ENCODE measurements at regions not wholly inside any gene's neighbourhood (a gene's known extent, or its start where the extent isn't known, plus 50 kb on each side); places are given as distances from the start of the nearest gene placed in this dataset.

DNA sequence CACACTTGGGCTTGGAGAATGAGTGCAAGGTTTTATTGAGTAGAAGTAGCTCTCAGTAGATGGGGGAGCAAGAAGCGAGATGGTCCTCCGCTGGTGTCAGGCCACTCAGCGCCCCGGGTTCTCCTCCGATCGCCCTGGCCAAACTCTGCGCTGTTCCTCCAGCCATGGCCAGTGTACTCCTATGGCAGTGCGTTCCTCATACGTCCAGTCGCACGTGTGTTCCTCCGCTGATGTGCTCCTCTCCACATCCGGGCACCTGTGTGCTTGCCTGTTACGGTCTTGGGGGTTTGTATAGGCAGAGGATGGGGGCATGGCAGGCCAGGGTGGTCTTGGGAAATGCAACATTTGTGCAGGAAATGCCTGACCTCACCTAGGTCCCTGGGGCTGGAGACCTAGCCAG lies 1899.4 kb downstream of the PCDH9 start:
- TF ChIP-seq POLR2AphosphoS5 (IDR thresholded peaks at IDR 0.05; ENCODE audit: borderline replicate concordance, low read depth, low read length) (no peak), EZH2 (IDR thresholded peaks at IDR 0.05) (no peak)
